ENCODE measurements at regions not wholly inside any gene's neighbourhood (a gene's known extent, or its start where the extent isn't known, plus 50 kb on each side); places are given as distances from the start of the nearest gene placed in this dataset.

- H3K4me2 ChIP-seq (ENCODE audit: insufficient read depth, low read length, poor library complexity, severe bottlenecking): no peak overlapping the region
- no peak overlapping the region for H2BK15ac ChIP-seq (ENCODE audit: low read length)
- no CpG with 5 or more reads among the region's 5 CpGs for WGBS, 2 donors (ENCODE audit: extremely low coverage in 2 of 2, insufficient read length in 2 of 2, insufficient replicate concordance in 1 of 2)
- H2BK5ac ChIP-seq (ENCODE audit: low read length): no peak overlapping the region
- H3K4ac ChIP-seq (ENCODE audit: low read length): no peak overlapping the region
- H3K36me3 ChIP-seq (replicated peaks in 1 of 2; ENCODE audit: control insufficient read depth in 2 of 2, insufficient read depth in 2 of 2, low read length in 2 of 2): no peaks in the 10 kb centered on the region
- no peak overlapping the region for H2BK120ac ChIP-seq (ENCODE audit: low read depth, low read length)
- H3K14ac ChIP-seq (ENCODE audit: low read length): no peak overlapping the region
- no peak for DNase-seq (ENCODE audit: low spot score)
- H3K4me1 ChIP-seq (ENCODE audit: control insufficient read depth in 2 of 2, insufficient read depth in 1 of 2, low read depth in 1 of 2, low read length in 2 of 2): peaks cover 0 to 5% of the 10 kb centered on the region in 2 donors
- no peak overlapping the region for H3K23ac ChIP-seq (ENCODE audit: low read depth, low read length, poor library complexity)
- no peaks in the 10 kb centered on the region for H3K79me1 ChIP-seq (ENCODE audit: low read depth, low read length)
- no peak overlapping the region for H2AFZ ChIP-seq (ENCODE audit: low read length)
- no peaks in the 10 kb centered on the region for H3K9me3 ChIP-seq (replicated peaks in 1 of 2; ENCODE audit: control insufficient read depth in 2 of 2, insufficient read depth in 1 of 2, low read depth in 1 of 2, low read length in 2 of 2)
- no peaks in the 10 kb centered on the region for H3K27me3 ChIP-seq (ENCODE audit: control insufficient read depth in 3 of 3, insufficient read depth in 3 of 3, low read depth in 1 of 3, low read length in 3 of 3)
- H2AK5ac ChIP-seq (ENCODE audit: low read depth, low read length): no peak overlapping the region
- H4K8ac ChIP-seq (ENCODE audit: low read depth, low read length): no peak overlapping the region
- no peak overlapping the region for H3K18ac ChIP-seq (ENCODE audit: low read length)
- H3K9ac ChIP-seq (ENCODE audit: low read depth, low read length, poor library complexity): no peak overlapping the region
- H4K91ac ChIP-seq (ENCODE audit: low read depth, low read length, poor library complexity): no peak overlapping the region
- no peak overlapping the region for H2BK12ac ChIP-seq (ENCODE audit: low read length)
- no peak overlapping the region for H3K27ac ChIP-seq (replicated peaks; ENCODE audit: low read length)
- H3K4me3 ChIP-seq (ENCODE audit: low read length in 2 of 2): no peak overlapping the region
Measured at GRCh38 chr13:38520041-38520440, 166.8 kb upstream of the FREM2 start.

- no CpG with 5 or more reads among the region's 5 CpGs for WGBS, 2 donors (ENCODE audit: extremely low coverage in 2 of 2, insufficient read length in 2 of 2, insufficient replicate concordance in 1 of 2)
- H3K36me3 ChIP-seq (replicated peaks in 1 of 2; ENCODE audit: control insufficient read depth in 2 of 2, insufficient read depth in 2 of 2, low read length in 2 of 2): no peaks in the 10 kb centered on the region
Measured at GRCh38 chr13:38527140-38527539, 159.7 kb upstream of the FREM2 start.

GRCh38 chr13:38528986-38529385, 157.9 kb upstream of the FREM2 start:
- Histone ChIP-seq H2AK5ac (ENCODE audit: low read depth, low read length) (no peak overlapping the region), H3K27me3 (ENCODE audit: control insufficient read depth in 3 of 3, insufficient read depth in 3 of 3, low read depth in 1 of 3, low read length in 3 of 3) (no peaks in the 10 kb centered on the region), H3K4me3 (ENCODE audit: low read length in 2 of 2) (no peak overlapping the region), H3K4me1 (ENCODE audit: control insufficient read depth in 2 of 2, insufficient read depth in 1 of 2, low read depth in 1 of 2, low read length in 2 of 2) (no peaks in the 10 kb centered on the region), H3K79me1 (ENCODE audit: low read depth, low read length) (no peaks in the 10 kb centered on the region), H2BK15ac (ENCODE audit: low read length) (no peak overlapping the region), H3K23ac (ENCODE audit: low read depth, low read length, poor library complexity) (no peak overlapping the region), H2BK120ac (ENCODE audit: low read depth, low read length) (no peak overlapping the region), H2BK12ac (ENCODE audit: low read length) (no peak overlapping the region), H2BK5ac (ENCODE audit: low read length) (no peak overlapping the region), H3K27ac (replicated peaks; ENCODE audit: low read length) (no peak overlapping the region), H3K4me2 (ENCODE audit: insufficient read depth, low read length, poor library complexity, severe bottlenecking) (no peak overlapping the region), H4K91ac (ENCODE audit: low read depth, low read length, poor library complexity) (no peak overlapping the region), H4K8ac (ENCODE audit: low read depth, low read length) (no peak overlapping the region), H3K14ac (ENCODE audit: low read length) (no peak overlapping the region), H3K18ac (ENCODE audit: low read length) (no peak overlapping the region), H3K36me3 (replicated peaks in 1 of 2; ENCODE audit: control insufficient read depth in 2 of 2, insufficient read depth in 2 of 2, low read length in 2 of 2) (no peaks in the 10 kb centered on the region), H3K9ac (ENCODE audit: low read depth, low read length, poor library complexity) (no peak overlapping the region), H2AFZ (ENCODE audit: low read length) (no peak overlapping the region), H3K4ac (ENCODE audit: low read length) (no peak overlapping the region), H3K9me3 (replicated peaks in 1 of 2; ENCODE audit: control insufficient read depth in 2 of 2, insufficient read depth in 1 of 2, low read depth in 1 of 2, low read length in 2 of 2) (no peaks in the 10 kb centered on the region)
- no CpG with 5 or more reads among the region's 2 CpGs for WGBS, 2 donors (ENCODE audit: extremely low coverage in 2 of 2, insufficient read length in 2 of 2, insufficient replicate concordance in 1 of 2)
- DNase-seq (ENCODE audit: low spot score): no peak

More at GRCh38 chr13:38527140-38527539, 159.7 kb upstream of the FREM2 start:
- Histone ChIP-seq H3K4me1 (ENCODE audit: control insufficient read depth in 2 of 2, insufficient read depth in 1 of 2, low read depth in 1 of 2, low read length in 2 of 2) (peaks cover 0 to 2% of the 10 kb centered on the region in 2 donors), H3K4me3 (ENCODE audit: low read length in 2 of 2) (no peak overlapping the region), H2BK5ac (ENCODE audit: low read length) (no peak overlapping the region), H2BK12ac (ENCODE audit: low read length) (no peak overlapping the region), H3K27me3 (ENCODE audit: control insufficient read depth in 3 of 3, insufficient read depth in 3 of 3, low read depth in 1 of 3, low read length in 3 of 3) (no peaks in the 10 kb centered on the region), H3K4ac (ENCODE audit: low read length) (no peak overlapping the region), H3K4me2 (ENCODE audit: insufficient read depth, low read length, poor library complexity, severe bottlenecking) (no peak overlapping the region), H2AK5ac (ENCODE audit: low read depth, low read length) (no peak overlapping the region), H2BK15ac (ENCODE audit: low read length) (no peak overlapping the region), H3K9me3 (replicated peaks in 1 of 2; ENCODE audit: control insufficient read depth in 2 of 2, insufficient read depth in 1 of 2, low read depth in 1 of 2, low read length in 2 of 2) (no peaks in the 10 kb centered on the region), H3K27ac (replicated peaks; ENCODE audit: low read length) (no peak overlapping the region), H2BK120ac (ENCODE audit: low read depth, low read length) (no peak overlapping the region), H2AFZ (ENCODE audit: low read length) (no peak overlapping the region), H4K8ac (ENCODE audit: low read depth, low read length) (no peak overlapping the region), H3K14ac (ENCODE audit: low read length) (no peak overlapping the region), H3K23ac (ENCODE audit: low read depth, low read length, poor library complexity) (no peak overlapping the region), H3K79me1 (ENCODE audit: low read depth, low read length) (no peaks in the 10 kb centered on the region), H3K9ac (ENCODE audit: low read depth, low read length, poor library complexity) (no peak overlapping the region), H3K18ac (ENCODE audit: low read length) (no peak overlapping the region), H4K91ac (ENCODE audit: low read depth, low read length, poor library complexity) (no peak overlapping the region)
- no peak for DNase-seq (ENCODE audit: low spot score)

GRCh38 chr13:38530492-38530891, 156.4 kb upstream of the FREM2 start:
- H3K4me2 ChIP-seq (ENCODE audit: insufficient read depth, low read length, poor library complexity, severe bottlenecking): no peak overlapping the region
- no peaks in the 10 kb centered on the region for H3K36me3 ChIP-seq (replicated peaks in 1 of 2; ENCODE audit: control insufficient read depth in 2 of 2, insufficient read depth in 2 of 2, low read length in 2 of 2)
- no peak overlapping the region for H2BK5ac ChIP-seq (ENCODE audit: low read length)
- no peaks in the 10 kb centered on the region for H3K79me1 ChIP-seq (ENCODE audit: low read depth, low read length)
- H4K91ac ChIP-seq (ENCODE audit: low read depth, low read length, poor library complexity): no peak overlapping the region
- H3K14ac ChIP-seq (ENCODE audit: low read length): no peak overlapping the region
- H3K9ac ChIP-seq (ENCODE audit: low read depth, low read length, poor library complexity): no peak overlapping the region
- no peak overlapping the region for H3K23ac ChIP-seq (ENCODE audit: low read depth, low read length, poor library complexity)
- H2AFZ ChIP-seq (ENCODE audit: low read length): no peak overlapping the region
- H2BK120ac ChIP-seq (ENCODE audit: low read depth, low read length): no peak overlapping the region
- H2BK12ac ChIP-seq (ENCODE audit: low read length): no peak overlapping the region
- no peak overlapping the region for H3K27ac ChIP-seq (replicated peaks; ENCODE audit: low read length)
- no peak for DNase-seq (ENCODE audit: low spot score)
- no peak overlapping the region for H2AK5ac ChIP-seq (ENCODE audit: low read depth, low read length)
- no peak overlapping the region for H4K8ac ChIP-seq (ENCODE audit: low read depth, low read length)
- no peaks in the 10 kb centered on the region for H3K27me3 ChIP-seq (ENCODE audit: control insufficient read depth in 3 of 3, insufficient read depth in 3 of 3, low read depth in 1 of 3, low read length in 3 of 3)
- H3K4me3 ChIP-seq (ENCODE audit: low read length in 2 of 2): no peak overlapping the region
- H3K18ac ChIP-seq (ENCODE audit: low read length): no peak overlapping the region
- H3K4me1 ChIP-seq (ENCODE audit: control insufficient read depth in 2 of 2, insufficient read depth in 1 of 2, low read depth in 1 of 2, low read length in 2 of 2): no peaks in the 10 kb centered on the region
- H3K4ac ChIP-seq (ENCODE audit: low read length): no peak overlapping the region
- H3K9me3 ChIP-seq (replicated peaks in 1 of 2; ENCODE audit: control insufficient read depth in 2 of 2, insufficient read depth in 1 of 2, low read depth in 1 of 2, low read length in 2 of 2): no peaks in the 10 kb centered on the region
- no peak overlapping the region for H2BK15ac ChIP-seq (ENCODE audit: low read length)
- WGBS, 2 donors (ENCODE audit: extremely low coverage in 2 of 2, insufficient read length in 2 of 2, insufficient replicate concordance in 1 of 2): no CpG with 5 or more reads among the region's 3 CpGs

Data from neuronal stem cell (in vitro differentiated cells).